ENCODE measurements at regions not wholly inside any gene's neighbourhood (a gene's known extent, or its start where the extent isn't known, plus 50 kb on each side); places are given as distances from the start of the nearest gene placed in this dataset.

DNA sequence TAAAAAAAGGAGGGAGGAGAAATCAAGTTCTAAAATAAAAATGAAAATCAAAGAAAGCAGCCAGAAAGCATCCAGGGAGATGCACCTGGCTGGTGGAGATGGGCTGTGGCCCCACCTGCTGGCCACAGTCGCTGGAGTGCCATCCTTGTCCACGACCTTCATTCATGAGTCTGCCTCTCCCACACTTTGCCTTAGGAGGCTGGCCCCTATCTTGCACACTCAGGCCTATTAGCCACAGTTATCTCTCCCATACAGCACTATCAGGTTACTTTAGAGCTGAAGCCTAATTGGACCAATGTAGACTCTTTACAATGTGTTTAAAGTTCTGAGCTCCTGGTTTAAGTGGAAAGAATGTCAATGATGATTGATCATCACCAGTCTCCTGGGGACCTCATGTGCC, 392.0 kb upstream of the RORA start:
- no peak for DNase-seq

DNA sequence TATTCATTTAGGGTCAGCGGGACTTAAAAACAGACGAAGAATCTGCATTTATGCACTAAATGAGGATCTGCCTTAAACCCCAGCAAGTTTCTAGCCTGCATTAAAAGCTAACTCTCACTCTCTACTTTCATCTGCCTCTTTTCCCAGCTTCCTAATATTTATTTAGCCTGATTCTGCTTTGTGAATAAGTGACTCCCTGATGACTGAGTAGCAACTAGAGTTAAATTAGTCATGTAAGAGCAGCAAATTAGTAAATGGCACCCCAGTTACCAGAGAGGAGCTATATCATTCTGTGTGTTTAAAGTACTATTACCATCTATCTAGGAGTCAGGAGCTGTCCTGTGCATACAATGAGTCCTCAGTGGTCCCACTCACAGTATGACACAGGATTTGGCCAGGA, 391.0 kb upstream of the RORA start:
- no peak for DNase-seq

DNA sequence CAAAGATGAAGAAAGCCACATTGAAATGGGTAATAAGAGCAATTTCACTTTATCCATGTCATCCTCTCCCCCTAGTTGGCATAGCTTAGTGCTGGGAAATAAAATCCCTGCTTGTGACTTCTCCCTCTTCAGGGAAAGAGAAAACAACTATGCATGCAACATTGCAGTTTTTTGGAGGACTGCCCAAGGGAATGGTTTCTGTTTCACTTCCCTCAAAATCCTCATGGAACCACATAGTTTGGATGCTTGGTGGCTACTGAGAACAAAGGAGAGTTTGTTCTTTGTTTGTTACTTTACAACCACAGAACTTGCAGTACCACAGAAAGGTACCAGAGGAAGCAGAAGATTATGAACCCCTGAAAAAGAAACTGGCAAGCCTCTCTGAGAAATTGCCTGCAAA, 384.6 kb upstream of the RORA start:
- no peak for DNase-seq

DNA sequence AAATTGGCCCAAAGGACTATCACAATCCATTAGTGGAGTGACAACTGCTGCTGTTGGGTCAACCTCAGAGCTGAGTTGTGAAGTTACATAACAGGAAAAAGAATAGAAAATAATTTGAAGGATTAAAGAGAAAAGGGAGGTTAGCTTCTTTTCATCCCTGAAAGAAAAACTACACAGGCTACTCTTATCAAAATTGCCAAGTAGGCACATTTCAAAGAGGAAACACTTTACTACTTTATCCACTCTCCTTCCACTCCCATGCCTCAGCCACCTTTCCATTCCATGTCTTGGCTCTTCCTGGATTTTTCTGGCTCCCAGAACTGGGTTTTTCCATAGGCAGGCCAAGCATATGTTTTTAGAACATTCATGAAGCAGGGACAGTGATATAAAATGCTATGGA, 384.0 kb upstream of the RORA start:
- no peak for DNase-seq

DNA sequence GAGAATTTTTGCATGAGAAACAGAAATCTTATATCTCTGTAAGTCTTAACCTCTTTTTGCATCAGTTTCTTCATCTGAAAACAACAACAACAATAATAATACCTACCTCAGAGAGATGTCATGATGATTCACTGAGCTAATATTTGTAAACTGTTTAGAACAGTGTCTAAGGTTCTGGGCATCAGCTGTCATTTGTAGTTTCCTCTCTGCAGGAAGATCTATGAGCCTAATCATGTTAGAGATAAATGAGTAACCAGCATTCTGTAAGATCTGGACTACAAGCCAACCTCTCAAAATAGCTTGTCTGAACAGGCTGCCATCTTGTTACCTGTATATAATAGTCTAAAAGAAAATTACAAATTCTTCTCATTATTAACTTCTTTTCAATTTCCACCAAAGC, 383.0 kb upstream of the RORA start:
- DNase-seq, result no peak

DNA sequence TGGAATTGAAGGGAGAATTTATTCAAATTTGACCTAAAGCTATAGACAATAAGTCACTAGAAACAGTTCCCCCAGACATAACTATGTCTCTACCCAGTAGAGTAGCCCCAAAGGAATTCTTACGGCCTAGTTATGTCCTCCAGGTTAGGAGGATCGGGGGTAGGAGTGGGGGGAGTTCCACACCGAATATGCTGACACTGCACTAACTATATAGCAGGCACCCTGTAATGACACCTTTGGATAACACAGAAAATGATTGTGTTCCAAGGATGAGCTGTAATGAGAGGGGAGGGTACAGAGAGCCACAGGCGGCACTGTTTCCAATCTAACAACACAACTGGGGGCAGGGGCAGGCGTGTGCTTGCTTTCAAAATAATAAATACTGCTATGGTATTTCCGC, 376.2 kb upstream of the RORA start:
- no peak for DNase-seq

DNA sequence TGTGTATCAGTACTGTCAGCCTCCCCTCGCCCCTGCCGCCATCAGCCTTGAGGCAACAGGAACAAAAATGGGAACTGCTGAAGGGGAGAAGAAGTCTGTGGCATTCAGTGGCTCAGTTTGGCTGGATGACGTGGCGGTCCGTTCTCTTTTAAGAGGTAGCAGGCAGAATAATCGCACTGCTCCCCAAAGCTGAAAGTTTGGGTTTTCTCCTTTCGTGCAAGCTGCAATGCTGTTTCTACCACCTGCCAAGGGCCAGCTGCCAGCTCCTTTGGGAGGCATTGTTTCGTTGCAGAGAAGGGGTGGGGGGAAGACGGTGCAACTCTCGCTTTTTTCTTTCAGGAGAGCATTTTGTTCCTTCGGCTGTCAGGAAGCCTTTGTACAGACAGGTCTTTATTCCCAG, 369.6 kb upstream of the RORA start:
- DNase-seq, result no peak

DNA sequence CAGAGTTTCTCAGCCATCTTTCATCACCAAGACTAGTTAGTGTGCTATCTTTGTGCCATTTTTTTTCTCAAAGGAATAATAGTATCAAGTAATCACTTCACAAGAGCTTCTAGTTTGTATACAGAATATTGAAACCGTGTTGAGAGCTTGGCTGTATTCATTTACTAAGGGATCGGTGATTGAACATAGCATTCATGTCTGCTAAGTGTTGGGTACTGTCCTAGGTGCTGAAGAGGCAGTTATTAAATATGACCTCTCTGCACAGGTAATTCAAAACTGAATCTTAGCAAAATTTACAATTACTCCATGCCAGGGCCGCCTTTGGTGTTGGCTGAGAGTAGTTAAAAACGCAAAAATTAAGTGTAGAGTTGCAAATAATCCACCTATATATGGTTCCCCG, 355.3 kb upstream of the RORA start:
- DNase-seq, result no peak

DNA sequence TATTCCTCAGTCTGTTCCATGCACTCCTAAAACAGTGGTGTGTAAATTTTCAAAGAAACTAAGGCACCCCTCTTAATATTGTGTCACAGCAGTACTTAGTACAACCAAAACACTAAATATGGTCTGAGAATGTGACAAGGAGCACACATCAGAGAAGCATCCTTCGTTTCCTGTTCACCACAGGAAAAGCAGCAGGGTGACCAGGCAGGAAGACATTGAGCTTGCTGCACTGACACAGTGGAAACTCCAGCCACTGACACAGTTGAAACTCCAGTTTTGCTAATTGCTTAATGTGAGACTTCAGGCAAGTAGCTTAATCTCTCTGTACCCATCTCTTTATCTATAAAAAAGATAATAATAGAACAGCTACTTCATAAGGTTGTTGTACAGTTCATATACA, 353.0 kb upstream of the RORA start:
- DNase-seq, result no peak

DNA sequence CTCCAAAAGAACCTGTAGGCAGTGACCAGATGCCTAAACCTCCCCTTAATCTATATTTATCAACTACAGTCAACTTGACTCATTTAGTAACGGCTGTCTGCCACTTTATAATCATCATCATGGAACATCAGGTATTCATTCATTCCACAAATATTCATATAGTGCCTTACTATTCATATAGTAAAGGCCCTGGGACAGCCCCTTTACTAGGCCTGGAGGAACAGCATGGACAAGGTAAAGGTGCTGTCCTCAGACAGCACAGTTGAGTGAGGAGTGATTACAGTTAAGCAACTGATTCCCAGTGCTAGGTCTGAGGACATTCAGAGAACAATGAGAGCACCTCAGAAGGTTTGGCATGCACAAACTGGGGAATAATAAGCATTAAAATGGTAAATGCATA, 346.5 kb upstream of the RORA start:
- DNase-seq, result no peak

DNA sequence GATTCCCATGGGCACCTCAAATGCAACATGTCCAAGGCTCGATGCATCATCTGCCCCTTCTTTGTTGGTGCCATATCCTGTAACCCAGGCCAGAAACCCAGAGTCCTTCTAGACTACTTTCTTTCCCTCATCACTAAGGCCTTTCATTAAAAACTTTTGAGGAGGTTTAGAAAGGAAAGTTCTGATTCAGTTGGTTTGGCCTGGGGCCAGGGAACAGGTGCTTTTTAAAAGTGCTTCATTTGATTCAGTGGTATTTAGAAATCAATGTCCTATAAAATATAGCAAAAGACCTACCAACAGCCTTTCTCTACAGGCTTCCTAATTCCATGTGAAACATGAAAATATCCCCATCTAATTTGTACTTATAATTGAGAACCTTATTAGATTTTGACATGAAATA, 341.9 kb upstream of the RORA start:
- DNase-seq, result no peak

DNA sequence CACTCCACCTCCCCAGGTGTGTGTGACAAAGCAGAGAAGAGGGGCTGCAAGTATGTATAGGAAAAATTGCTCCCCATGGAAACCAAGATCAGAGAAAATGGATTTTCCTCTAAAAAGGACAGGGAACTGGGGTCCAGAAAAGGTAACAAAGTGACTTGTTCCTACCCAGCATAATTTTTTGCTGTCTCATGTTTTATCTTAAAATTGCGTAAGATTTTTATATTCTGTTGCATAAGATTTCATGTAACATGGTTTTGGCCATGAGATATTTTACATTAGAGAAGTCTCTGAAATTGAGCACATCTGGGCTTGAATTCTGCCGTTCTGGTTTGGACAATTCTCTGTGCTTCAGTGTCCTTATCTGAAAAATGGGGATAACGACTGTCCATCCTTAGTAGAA, 335.7 kb upstream of the RORA start:
- DNase-seq, result no peak

DNA sequence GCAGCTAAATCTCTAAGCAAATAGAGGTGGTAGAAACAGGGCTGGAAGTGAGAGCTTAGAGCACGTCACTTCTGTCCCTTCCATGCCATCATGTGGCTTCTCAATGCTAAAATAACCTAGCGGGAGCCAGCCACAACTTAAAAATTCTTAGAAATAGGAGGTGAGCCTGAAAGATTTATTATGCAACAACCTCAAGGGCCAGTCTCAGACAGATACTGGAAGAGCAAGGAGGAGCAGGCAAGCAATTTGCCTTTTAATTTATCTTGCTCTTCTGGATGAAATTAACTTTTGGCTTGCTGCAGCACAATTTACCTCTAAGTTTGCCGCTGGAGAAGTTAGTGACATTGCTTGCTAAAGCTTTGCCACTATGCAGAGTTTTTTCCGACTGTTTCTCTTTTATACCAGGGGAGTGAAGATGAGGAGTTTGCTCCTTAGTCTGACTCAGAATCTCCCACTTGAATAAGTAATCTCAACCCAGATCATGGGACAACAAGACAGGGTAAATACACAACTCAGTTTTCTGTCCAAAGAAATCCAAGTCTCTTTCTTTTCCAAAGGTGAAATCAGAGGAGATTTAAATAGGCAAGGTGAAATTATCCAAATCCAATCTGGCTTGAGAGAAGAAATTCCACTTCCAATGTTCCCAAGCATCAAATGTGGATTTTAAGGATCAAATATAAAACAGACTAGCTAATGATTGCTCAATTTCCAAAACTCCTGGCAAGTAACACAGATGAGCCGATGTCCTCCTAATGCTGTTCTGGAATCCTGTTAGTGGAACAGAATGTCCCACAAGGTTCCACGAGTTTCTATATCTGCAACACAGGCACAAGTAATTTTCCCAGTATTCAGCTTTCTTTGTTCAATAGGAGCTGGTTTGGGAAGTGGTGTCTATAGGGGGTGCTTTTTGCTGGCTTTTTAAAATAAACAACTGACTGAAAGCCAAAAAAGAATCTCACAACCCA, 329.4 kb upstream of the RORA start:
- DNase-seq, result no peak

DNA sequence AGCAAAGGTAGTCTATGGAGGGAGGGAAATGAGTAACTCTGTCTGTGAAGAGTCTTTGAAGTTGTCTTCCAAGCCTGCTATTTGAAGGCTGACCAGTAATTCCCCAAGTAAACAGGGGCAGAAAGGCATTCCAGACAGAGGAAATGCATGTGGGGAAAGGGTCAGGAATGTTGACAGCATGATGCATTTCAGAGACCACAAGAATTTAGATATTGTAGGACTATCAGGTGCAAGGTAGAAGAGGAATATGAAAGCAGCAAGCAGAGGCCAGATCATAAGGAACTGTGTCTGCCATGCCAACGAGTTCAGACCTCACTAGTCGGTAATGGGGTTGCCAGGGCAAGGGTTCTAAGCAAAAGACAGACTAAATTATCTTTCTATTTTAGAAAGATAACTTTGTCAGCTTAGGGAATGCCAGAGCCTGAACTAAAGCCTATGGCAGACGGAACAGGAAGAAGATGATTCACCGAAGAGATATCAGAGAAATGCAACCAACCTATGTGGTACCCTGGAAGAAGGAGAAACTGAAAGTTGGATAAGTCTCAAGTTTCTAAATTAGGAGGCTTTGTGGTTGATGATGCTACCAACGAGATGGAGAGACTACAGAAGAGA, 327.0 kb upstream of the RORA start:
- no peak for DNase-seq

DNA sequence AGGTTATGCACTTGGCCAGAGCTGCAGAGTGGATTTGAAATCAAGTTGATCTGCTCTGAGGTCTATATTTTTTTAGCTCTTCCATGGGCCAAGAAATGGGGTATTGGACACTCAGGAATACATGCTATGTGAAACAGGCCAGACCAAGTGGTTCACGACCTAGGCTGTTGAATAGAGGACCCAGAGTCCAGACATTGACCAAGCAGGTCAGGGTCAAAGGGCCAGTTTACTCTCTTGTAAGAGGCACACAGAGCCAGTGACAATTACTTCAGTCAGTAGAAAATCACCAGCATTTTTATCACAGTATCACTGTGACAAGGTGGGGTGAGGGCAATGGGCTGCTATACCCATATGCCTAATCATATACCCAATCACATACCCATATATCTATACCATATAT, 320.6 kb upstream of the RORA start:
- DNase-seq, result no peak

DNA sequence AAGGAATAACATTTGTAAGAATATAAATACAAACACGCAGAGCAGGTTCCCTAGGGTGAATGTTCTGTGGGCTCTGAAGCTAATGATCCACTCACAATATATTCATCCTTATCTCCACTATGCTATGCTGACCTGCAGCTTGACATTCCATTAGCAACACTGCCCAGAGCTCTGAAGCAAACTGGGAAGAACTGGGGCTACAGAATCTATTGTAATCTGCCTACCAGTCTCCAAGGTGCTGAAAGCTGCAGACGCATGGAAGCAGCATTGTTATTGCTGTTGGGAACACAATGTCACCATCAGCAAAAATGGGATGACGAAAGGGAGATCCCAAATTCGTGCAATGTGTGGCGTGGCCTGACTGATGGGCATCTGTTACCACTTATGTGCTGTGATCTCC, 316.7 kb upstream of the RORA start:
- no peak for DNase-seq

DNA sequence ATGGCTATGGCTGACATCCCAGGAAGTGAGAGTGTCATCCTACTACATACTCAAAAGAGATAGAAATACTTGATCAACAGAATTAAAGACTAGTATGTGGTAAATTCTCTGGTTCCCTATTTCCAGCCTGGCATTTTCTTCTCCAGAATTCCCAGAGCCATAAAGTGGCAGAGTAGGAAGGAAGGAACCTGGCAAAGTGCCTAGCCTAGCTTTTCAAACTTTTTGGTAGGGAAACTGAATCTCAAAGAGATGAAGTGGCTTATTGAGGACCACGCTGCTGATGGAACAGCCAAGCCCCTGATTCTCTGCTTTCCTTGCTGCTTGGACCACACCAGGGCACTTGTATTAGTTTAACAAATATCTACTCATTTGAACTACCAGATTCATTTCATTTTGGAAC, 312.4 kb upstream of the RORA start:
- DNase-seq, result no peak

DNA sequence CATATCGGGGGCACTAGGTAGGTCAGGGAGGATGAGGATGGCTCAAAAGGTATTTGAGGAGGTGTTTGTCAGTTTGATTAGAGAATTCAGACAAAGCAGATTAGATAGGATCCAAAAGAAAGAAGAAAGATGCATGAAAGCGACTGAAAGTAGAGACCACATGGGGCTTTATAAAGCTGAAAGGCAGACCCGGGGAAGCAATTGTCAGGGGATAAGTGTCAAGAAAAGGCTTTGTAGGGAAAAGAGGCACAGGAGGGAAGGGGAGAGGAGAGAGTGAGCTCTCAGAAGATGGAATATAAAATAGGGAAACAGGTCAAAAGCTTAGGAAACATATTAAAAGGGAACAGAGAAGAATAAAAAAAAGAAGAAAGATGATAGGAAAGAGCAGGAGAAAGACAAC, 308.2 kb upstream of the RORA start:
- no peak for DNase-seq

DNA sequence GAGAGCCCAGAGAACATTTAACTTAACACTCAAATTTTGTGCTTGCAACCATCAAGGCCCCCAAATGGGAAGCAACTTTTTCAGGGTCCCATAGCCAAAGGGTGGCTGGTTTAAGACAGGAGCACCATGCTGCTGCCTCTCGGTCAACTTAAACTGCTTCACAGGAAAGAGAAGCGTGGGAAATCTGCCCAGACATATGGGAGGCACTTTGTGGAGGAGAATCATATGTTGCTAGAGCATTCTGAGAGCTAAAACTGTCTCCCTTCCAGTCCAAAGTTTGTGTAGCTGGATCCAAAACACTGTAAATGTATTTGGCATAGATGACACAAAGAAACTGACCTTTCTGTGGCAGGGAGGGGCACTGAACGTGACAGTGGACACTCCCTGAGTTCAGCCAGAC, 305.9 kb upstream of the RORA start:
- no peak for DNase-seq

DNA sequence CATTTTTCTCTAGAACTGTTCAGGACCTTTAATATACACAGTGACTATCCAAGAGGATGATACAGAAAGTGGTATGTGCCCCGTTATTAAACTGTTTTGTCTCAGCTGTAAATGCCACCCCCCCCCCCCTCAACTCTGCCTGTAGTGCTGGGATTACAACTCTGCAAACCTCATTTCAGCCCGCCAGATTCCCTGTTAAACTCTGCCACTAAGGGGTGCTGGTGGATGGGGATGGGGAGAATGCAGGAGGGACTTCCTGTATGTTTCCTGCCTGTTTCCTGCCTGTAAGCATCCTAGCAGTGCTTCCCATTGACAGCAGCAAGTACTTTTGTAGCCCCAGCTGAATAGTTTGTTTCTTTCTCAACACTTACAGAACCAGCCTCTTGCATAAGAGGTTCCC, 301.7 kb upstream of the RORA start:
- no peak for DNase-seq

DNA sequence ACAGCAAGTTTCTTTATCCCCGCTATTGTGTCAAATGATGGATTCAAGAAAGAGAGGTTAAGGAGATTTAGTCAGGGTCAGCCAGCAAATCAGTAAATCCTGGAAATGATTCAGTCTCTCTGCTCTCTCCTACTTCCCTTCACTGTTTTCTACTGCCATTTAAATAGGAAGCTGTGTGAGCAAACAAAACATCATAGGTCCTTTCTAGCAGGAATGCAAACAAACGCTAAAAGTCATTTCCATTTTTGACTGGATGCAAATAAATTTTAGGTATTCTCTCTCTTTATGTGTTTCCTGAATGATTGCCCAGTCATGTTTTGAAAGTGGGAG, 299.4 kb upstream of the RORA start:
- DNase-seq, result no peak

DNA sequence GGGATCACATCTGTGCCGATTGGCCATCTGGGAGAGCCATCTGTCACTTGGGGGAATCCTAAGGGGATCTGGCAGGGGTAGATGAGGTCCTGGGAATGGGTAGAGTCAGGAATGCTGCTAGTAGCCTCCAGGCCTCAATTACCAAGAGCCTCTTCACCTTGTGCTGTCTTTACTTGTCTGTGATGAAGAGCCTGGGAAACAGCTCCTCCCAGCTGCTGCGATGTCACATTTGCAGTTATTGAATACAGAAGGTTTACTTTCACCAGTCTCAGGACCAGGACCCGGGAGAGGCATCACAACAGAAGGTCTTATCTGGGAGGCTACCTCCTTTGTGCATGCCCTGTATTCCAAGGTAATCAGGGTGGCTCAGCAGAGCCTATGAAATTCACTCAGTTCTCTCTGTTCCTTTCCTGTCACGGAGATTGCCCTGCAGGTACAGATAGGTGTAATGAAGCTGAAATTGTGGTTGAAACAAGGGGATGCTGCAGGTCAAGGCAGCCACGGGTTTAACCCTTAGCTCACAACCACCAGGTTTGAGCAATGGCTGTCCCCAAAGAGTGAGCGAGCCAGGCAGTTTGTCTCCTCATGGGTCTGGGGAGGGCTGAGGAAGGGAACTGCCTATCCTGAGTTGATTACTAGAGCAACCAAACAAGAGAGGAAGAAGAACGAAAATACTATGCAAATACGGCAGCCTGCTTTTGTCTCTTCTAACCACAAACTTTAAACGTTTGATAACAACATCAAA, 298.9 kb upstream of the RORA start:
- DNase-seq, result no peak

DNA sequence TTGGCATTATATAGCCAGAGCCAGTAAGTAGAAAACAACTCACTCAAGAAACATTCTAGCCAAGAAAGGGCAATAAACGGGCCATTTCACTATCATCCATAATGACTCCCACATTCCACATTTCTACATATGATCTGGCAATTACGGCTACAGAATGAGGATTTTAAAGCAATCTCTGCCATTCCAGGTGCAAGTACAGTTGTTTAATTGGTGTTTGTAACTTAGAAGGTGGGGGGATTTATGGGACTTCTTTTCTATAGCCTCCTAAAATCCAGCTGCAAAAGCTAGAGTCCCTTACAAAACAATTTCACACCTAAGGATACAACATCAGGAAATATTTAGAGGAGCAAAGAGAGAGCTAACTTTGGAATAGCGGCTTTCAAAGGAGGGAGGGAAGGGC, 295.4 kb upstream of the RORA start:
- DNase-seq, result no peak

DNA sequence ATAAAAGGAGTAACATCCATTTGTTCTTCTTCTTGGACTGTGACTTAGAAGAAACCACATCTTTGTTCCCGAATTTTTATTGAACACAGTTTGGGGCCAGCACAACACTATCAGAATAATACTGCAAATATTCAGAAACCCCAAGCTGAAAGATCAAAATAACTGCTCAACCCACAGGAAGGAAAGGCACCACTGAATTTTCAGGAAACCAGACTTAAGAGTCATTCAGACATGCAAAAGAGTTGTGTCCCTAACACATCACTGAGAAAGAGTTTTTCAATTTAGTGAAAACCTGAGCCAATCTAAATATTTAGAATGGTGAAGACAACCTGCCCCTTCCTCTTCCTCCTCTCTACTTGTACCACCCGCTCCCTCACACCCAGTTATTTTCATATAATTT, 295.0 kb upstream of the RORA start:
- DNase-seq, result no peak

Measured in left hindlimb (tissue), 1 donor.